Lung (tissue), 12 donors: ENCODE measurements at regions not wholly inside any gene's neighbourhood (a gene's known extent, or its start where the extent isn't known, plus 50 kb on each side); places are given as distances from the start of the nearest gene placed in this dataset. TPM values are rescaled to one million over a fixed set of nuclear protein-coding genes. Genes with fewer than 3 reads are reported as not detected.

ENCODE experiments used
- ATAC-seq: fragments of 200-7000 bp; cut with Tn5 transposase; one replicate; pipeline ENCODE4 v1.9.1; 2020; ENCODE audit warnings: moderate number of reproducible peaks; ENCODE audit not compliant: insufficient read depth, low FRiP score
- DNase-seq, 3 donors: peaks; one replicate each; pipeline ENCODE4 v3.0.0-alpha.2; 2013 to 2017
- H3K27ac ChIP-seq, 2 donors: one replicate each; pipeline ENCODE4 v1.5.1; 2013; ENCODE audit warnings: mild to moderate bottlenecking in 2 of 2, moderate library complexity in 2 of 2, control low read depth in 1 of 2, inconsistent platforms in 1 of 2, low read depth in 1 of 2, low read length in 1 of 2
- H3K27me3 ChIP-seq, 3 donors: one replicate each; pipeline ENCODE4 v1.5.1; 2013; ENCODE audit warnings: low read length in 2 of 3; ENCODE audit not compliant: control insufficient read depth in 3 of 3, insufficient read depth in 3 of 3
- H3K36me3 ChIP-seq, 4 donors: one replicate each; pipeline ENCODE4 v1.5.1; 2013; ENCODE audit warnings: low read length in 4 of 4, mild to moderate bottlenecking in 1 of 4, moderate library complexity in 1 of 4; ENCODE audit not compliant: control insufficient read depth in 4 of 4, insufficient read depth in 4 of 4
- H3K4me1 ChIP-seq, 5 donors: one replicate each; pipeline ENCODE4 v1.5.1; 2013; ENCODE audit warnings: low read length in 5 of 5, mild to moderate bottlenecking in 2 of 5, moderate library complexity in 1 of 5; ENCODE audit not compliant: control insufficient read depth in 5 of 5, insufficient read depth in 5 of 5
- H3K4me3 ChIP-seq: one replicate; pipeline ENCODE4 v1.5.1; 2013; ENCODE audit warnings: mild to moderate bottlenecking, control low read depth, moderate library complexity
- H3K9ac ChIP-seq, 2 donors: one replicate each; pipeline ENCODE4 v1.5.1; 2013; ENCODE audit warnings: low read length in 2 of 2, control low read depth in 1 of 2; ENCODE audit not compliant: insufficient read depth in 1 of 2
- H3K9me3 ChIP-seq, 4 donors: one replicate each; pipeline ENCODE4 v1.5.1; 2013; ENCODE audit warnings: low read length in 3 of 4, mild to moderate bottlenecking in 1 of 4, moderate library complexity in 1 of 4; ENCODE audit not compliant: control insufficient read depth in 4 of 4, insufficient read depth in 3 of 4
- WGBS, 2 donors: extraction: QIAGEN DNeasy Blood & Tissue Kit; methylation state at CpG; one replicate each; pipeline ENCODE4 v1.1.7; 2013; 5-methylcytosine and 5-hydroxymethylcytosine counted together
- small RNA-seq: library from RNA; depleted of rRNA; stranded (forward); fragments of <200 nt; gene quantifications from one replicate; pipeline ENCODE3, GENCODE V24; 2014; ENCODE audit warnings: low replicate concordance
- TF ChIP-seq, protein P1 (sequence below): IDR thresholded peaks from 2 replicates; pipeline ENCODE4 v1.5.1; 2012; ENCODE audit warnings: mild to moderate bottlenecking; ENCODE audit errors: control extremely low read depth, extremely low read depth
- donor health status: control.
- donor health status: control.
- donor health status: Bipolar disorder and iron deficiency.
- donor health status: healthy.
- donor health status: DM: yes; HTN: yes; CAD: no.

DNA sequence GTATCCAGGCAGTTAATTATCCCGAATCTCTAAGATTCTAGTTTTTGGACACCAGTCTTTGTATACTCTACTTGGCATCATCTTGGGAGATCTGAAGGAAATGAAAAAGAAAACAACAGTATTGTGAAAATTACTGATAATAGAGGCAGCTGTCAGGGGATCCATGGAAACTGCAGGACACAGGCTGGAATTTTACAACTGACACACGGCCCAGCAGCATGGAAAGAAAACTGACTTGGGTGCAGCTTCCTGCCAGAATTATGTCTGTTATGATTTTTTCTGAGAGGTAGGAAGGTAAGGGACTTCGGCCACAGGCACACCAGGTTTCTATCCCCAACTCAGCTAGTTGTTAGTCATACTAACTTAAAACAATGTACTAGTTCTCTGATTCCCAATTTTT is 57.7 kb upstream of the ERBB4 start:
- no peaks in the 10 kb centered on the region for H3K36me3 ChIP-seq
- 61 to 72% methylated on average over 3 of the region's 3 CpGs for WGBS, 2 donors

DNA sequence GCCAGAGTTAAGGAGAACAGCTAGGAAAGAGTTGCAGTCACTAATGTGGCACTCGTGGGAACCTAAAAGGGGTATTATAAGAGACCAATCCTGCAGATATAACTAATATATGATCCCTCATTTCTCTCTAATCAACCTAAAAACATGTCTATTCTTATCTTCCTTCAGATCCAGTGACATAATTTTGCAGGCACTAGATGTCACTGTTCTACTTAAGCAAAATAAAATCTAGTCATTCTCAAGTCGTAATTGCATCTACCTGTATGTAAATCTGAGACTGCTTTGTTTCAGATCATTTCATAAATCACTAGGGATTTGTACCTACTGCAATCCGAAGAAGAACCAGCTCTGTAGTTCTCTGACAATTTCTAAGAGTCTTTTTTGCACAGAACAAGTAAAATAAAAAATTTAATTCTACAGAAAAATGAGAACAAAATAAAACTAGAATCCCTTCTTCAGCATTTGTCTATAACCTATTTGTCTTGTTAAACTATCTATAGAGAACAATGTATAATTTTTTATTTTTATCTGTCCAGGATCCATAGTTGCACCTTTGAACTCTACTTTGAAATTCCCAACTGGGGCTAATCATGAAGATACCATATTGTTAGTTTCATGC is 56.5 kb upstream of the ERBB4 start:
- TF ChIP-seq, protein P1, sequence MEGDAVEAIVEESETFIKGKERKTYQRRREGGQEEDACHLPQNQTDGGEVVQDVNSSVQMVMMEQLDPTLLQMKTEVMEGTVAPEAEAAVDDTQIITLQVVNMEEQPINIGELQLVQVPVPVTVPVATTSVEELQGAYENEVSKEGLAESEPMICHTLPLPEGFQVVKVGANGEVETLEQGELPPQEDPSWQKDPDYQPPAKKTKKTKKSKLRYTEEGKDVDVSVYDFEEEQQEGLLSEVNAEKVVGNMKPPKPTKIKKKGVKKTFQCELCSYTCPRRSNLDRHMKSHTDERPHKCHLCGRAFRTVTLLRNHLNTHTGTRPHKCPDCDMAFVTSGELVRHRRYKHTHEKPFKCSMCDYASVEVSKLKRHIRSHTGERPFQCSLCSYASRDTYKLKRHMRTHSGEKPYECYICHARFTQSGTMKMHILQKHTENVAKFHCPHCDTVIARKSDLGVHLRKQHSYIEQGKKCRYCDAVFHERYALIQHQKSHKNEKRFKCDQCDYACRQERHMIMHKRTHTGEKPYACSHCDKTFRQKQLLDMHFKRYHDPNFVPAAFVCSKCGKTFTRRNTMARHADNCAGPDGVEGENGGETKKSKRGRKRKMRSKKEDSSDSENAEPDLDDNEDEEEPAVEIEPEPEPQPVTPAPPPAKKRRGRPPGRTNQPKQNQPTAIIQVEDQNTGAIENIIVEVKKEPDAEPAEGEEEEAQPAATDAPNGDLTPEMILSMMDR = no peak
- Histone ChIP-seq H3K9ac (no peak overlapping the region), H3K27ac (no peak overlapping the region), H3K4me1 (no peaks in the 10 kb centered on the region), H3K36me3 (no peaks in the 10 kb centered on the region), H3K9me3 (no peaks in the 10 kb centered on the region), H3K4me3 (no peak overlapping the region), H3K27me3 (no peaks in the 10 kb centered on the region)
- no peak for DNase-seq
- 49 to 60% methylated on average over 3 of the region's 3 CpGs for WGBS, 2 donors
- ATAC-seq = no peak

More for the DNA sequence above, 57.7 kb upstream of the ERBB4 start:
- ATAC-seq (no peak), DNase-seq (no peak)
- H3K27ac ChIP-seq = no peak overlapping the region
- no peaks in the 10 kb centered on the region for H3K4me1 ChIP-seq
- no peak overlapping the region for H3K9ac ChIP-seq
- no peaks in the 10 kb centered on the region for H3K27me3 ChIP-seq
- H3K9me3 ChIP-seq = no peaks in the 10 kb centered on the region
- TF ChIP-seq, protein P1 = no peak
- H3K4me3 ChIP-seq = no peak overlapping the region

DNA sequence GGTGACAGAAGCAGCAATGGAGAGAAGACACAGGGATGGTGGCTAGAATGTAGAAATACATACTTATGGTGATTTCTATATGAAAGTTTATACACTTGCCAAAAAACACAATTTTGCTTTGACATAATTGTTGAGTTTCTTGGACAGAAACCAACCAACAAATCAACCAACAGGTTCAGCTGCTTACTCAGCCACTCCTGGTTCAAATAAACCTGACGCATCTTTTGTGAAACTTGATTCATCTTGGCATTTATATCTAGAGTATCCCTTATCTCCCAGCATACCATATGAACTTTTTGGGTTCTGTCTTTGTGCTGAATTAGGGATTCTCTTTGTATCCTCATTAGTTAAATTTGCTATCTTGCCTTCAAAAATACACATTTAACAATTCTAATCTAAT is 54.1 kb upstream of the ERBB4 start:
- H3K9me3 ChIP-seq = no peaks in the 10 kb centered on the region
- H3K27ac ChIP-seq = no peak overlapping the region
- no peak for ATAC-seq
- WGBS, 2 donors = 71 to 88% methylated on average over 1 of the region's 1 CpG
- H3K4me1 ChIP-seq = no peaks in the 10 kb centered on the region
- TF ChIP-seq, protein P1 = no peak
- DNase-seq = no peak
- no peak overlapping the region for H3K9ac ChIP-seq
- H3K27me3 ChIP-seq = no peaks in the 10 kb centered on the region
- H3K36me3 ChIP-seq = no peaks in the 10 kb centered on the region
- H3K4me3 ChIP-seq = no peak overlapping the region

Small RNA genes lying in the stretch of these regions (small RNA-seq; reads per million reads assigned to genes)
- not detected for gene MIR4776-1
